CD14-positive monocyte (primary cell): ENCODE measurements at regions not wholly inside any gene's neighbourhood (a gene's known extent, or its start where the extent isn't known, plus 50 kb on each side); places are given as distances from the start of the nearest gene placed in this dataset.

Source experiments
- DNase-seq, 3 donors: peaks; one replicate each; pipeline ENCODE4 v3.0.0-alpha.2; 2011 to 2022
- H2AFZ ChIP-seq: 2 replicates; pipeline ENCODE4 v1.6.0; 2012; ENCODE audit warnings: mild to moderate bottlenecking, low read depth, low read length, inconsistent platforms; ENCODE audit not compliant: insufficient read depth, poor library complexity, severe bottlenecking
- H3K27ac ChIP-seq, 2 donors: 1 replicate in 1 of 2; 2 replicates in 1 of 2; pipeline ENCODE4 v1.5.1; 2012 to 2013; ENCODE audit warnings: low read length in 2 of 2, control low read depth in 1 of 2, inconsistent platforms in 1 of 2, low read depth in 1 of 2, mild to moderate bottlenecking in 1 of 2
- H3K27me3 ChIP-seq, 2 donors: one replicate each; pipeline versions ENCODE4 v1.6.0 to v1.6.1; 2011 to 2013; ENCODE audit warnings: low read length in 2 of 2; ENCODE audit not compliant: control insufficient read depth in 2 of 2, insufficient read depth in 2 of 2
- H3K36me3 ChIP-seq, 2 donors: replicated peaks in 1 of 2; 1 replicate in 1 of 2; 2 replicates in 1 of 2; pipeline versions ENCODE4 v1.5.1 to v1.6.1; 2012 to 2013; ENCODE audit warnings: low read length in 2 of 2, control low read depth in 1 of 2, inconsistent platforms in 1 of 2, mild to moderate bottlenecking in 1 of 2; ENCODE audit not compliant: insufficient read depth in 2 of 2, control insufficient read depth in 1 of 2
- H3K4me1 ChIP-seq, 2 donors: 1 replicate in 1 of 2; 2 replicates in 1 of 2; pipeline versions ENCODE4 v1.5.1 to v1.6.1; 2012 to 2013; ENCODE audit warnings: low read length in 2 of 2, control low read depth in 1 of 2, inconsistent platforms in 1 of 2, mild to moderate bottlenecking in 1 of 2, moderate library complexity in 1 of 2; ENCODE audit not compliant: insufficient read depth in 2 of 2, control insufficient read depth in 1 of 2
- H3K4me2 ChIP-seq: replicated peaks from 2 replicates; pipeline ENCODE3; 2012; ENCODE audit warnings: low read length, moderate library complexity, mild to moderate bottlenecking; ENCODE audit not compliant: poor library complexity, severe bottlenecking; ENCODE audit errors: extremely low read depth
- H3K4me3 ChIP-seq, 3 experiments: fragments of 200-600 bp in 1 of 3; sonication (generic) in 1 of 3; replicated peaks in 1 of 3; 1 replicate in 2 of 3; 2 replicates in 1 of 3; pipeline ENCODE4 v1.5.1; 2011 to 2013; ENCODE audit warnings: low read length in 3 of 3, mild to moderate bottlenecking in 3 of 3, control low read depth in 2 of 3, low read depth in 2 of 3, inconsistent platforms in 1 of 3, moderate library complexity in 1 of 3
- H3K79me2 ChIP-seq: 2 replicates; pipeline ENCODE4 v1.6.0; 2012; ENCODE audit warnings: mild to moderate bottlenecking, control low read depth, inconsistent platforms, low read length, moderate library complexity; ENCODE audit not compliant: insufficient read depth
- H3K9ac ChIP-seq: 2 replicates; pipeline ENCODE4 v1.6.0; 2017; ENCODE audit warnings: low read length, mild to moderate bottlenecking; ENCODE audit not compliant: insufficient read depth, poor library complexity, severe bottlenecking
- H3K9me3 ChIP-seq, 2 donors: replicated peaks in 1 of 2; 1 replicate in 1 of 2; 2 replicates in 1 of 2; pipeline versions ENCODE4 v1.5.1 to v1.6.1; 2012 to 2013; ENCODE audit warnings: low read length in 2 of 2, control low read depth in 1 of 2; ENCODE audit not compliant: control insufficient read depth in 1 of 2, insufficient read depth in 1 of 2
- H4K20me1 ChIP-seq: 2 replicates; pipeline ENCODE4 v1.6.0; 2012; ENCODE audit warnings: mild to moderate bottlenecking, low read length, control low read depth, moderate library complexity; ENCODE audit not compliant: insufficient read depth
- H3K27ac Mint-ChIP-seq, 7 donors: one replicate each; pipeline ENCODE4 v1.8.0; 2020; ENCODE audit warnings: mild to moderate bottlenecking in 7 of 7, mixed read lengths in 7 of 7, moderate library complexity in 6 of 7, inconsistent platforms in 2 of 7
- H3K27me3 Mint-ChIP-seq, 3 donors: one replicate each; pipeline ENCODE4 v1.8.0; 2021 to 2022; ENCODE audit warnings: low read depth in 3 of 3, mild to moderate bottlenecking in 3 of 3, mixed read lengths in 3 of 3, moderate library complexity in 3 of 3, inconsistent platforms in 1 of 3
- H3K36me3 Mint-ChIP-seq, 2 donors: one replicate each; pipeline ENCODE4 v1.8.0; 2020; ENCODE audit warnings: mixed read lengths in 2 of 2, inconsistent platforms in 1 of 2, mild to moderate bottlenecking in 1 of 2
- H3K4me1 Mint-ChIP-seq: one replicate; pipeline ENCODE4 v1.8.0; 2020; ENCODE audit warnings: mild to moderate bottlenecking, mixed read lengths
- H3K4me3 Mint-ChIP-seq, 2 donors: one replicate each; pipeline ENCODE4 v1.8.0; 2020; ENCODE audit warnings: mild to moderate bottlenecking in 2 of 2, mixed read lengths in 2 of 2, moderate library complexity in 1 of 2
- H3K9me3 Mint-ChIP-seq, 7 donors: one replicate each; pipeline ENCODE4 v1.8.0; 2020 to 2022; ENCODE audit warnings: mixed read lengths in 7 of 7, mild to moderate bottlenecking in 6 of 7, moderate library complexity in 6 of 7, inconsistent platforms in 2 of 7
- WGBS: methylation state at CpG from one replicate; pipeline ENCODE4 v1.1.5; 2013; ENCODE audit warnings: missing lambda C conversion rate; ENCODE audit not compliant: insufficient coverage; 5-methylcytosine and 5-hydroxymethylcytosine counted together
- intact Hi-C, 2 donors: fragments of 100-400 bp; cut with micrococcal nuclease; formaldehyde crosslinking; loops; one replicate each; pipeline versions ENCODE4 v1.15.0 to v1.15.1; 2023
- TF ChIP-seq, protein P1 (sequence below): fragments of 200-600 bp; IDR thresholded peaks from one replicate; pipeline ENCODE4 v1.8.0; 2022; ENCODE audit warnings: antibody characterized with exemption, mild to moderate bottlenecking

DNA sequence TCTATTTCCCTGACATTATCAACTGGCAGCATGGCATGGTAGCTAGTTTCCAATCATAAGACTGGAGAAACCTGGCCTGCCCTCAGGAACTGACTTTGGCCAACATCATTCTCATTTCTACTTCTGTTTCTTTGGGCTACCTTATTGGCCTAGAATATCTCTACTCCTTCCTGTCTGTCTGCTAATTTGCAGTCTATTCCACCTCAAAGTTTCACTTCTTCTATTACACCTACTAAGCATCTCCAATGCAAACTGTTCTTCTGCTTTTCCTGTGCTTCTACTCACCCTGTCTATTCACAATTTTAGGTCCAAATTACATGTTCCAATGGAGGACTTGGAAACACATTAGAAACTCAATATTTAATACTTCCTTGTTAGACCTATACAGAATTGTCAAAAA lies 65.6 kb downstream of the ZNF503 start:
- no peaks in the 10 kb centered on the region for H3K79me2 ChIP-seq
- peak; percentile 25 to 60 (median 28) for DNase-seq
- no peaks in the 10 kb centered on the region for H3K36me3 Mint-ChIP-seq
- H3K27me3 ChIP-seq: no peaks in the 10 kb centered on the region
- H3K4me2 ChIP-seq: no peak overlapping the region
- no peak overlapping the region for H3K27ac ChIP-seq
- H3K9ac ChIP-seq: no peak overlapping the region
- H3K36me3 ChIP-seq: no peaks in the 10 kb centered on the region
- H3K27ac Mint-ChIP-seq: peak overlapping the region in 1 of 7 donors; percentile 66
- H4K20me1 ChIP-seq: no peaks in the 10 kb centered on the region
- no peak overlapping the region for H3K4me3 ChIP-seq
- peaks cover 2 to 4% (median 3%) of the 10 kb centered on the region in 3 donors for H3K27me3 Mint-ChIP-seq
- TF ChIP-seq, protein P1, sequence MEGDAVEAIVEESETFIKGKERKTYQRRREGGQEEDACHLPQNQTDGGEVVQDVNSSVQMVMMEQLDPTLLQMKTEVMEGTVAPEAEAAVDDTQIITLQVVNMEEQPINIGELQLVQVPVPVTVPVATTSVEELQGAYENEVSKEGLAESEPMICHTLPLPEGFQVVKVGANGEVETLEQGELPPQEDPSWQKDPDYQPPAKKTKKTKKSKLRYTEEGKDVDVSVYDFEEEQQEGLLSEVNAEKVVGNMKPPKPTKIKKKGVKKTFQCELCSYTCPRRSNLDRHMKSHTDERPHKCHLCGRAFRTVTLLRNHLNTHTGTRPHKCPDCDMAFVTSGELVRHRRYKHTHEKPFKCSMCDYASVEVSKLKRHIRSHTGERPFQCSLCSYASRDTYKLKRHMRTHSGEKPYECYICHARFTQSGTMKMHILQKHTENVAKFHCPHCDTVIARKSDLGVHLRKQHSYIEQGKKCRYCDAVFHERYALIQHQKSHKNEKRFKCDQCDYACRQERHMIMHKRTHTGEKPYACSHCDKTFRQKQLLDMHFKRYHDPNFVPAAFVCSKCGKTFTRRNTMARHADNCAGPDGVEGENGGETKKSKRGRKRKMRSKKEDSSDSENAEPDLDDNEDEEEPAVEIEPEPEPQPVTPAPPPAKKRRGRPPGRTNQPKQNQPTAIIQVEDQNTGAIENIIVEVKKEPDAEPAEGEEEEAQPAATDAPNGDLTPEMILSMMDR: no peak
- H3K9me3 Mint-ChIP-seq: peaks cover 0 to 10% (median 7%) of the 10 kb centered on the region in 7 donors
- intact Hi-C loops: no loop called here
- no peak overlapping the region for H3K4me3 Mint-ChIP-seq
- H3K4me1 Mint-ChIP-seq: peaks cover 10% of the 10 kb centered on the region
- H3K4me1 ChIP-seq: peaks cover 0 to 5% of the 10 kb centered on the region in 2 donors
- peaks cover 0 to 2% of the 10 kb centered on the region in 2 donors for H3K9me3 ChIP-seq
- H2AFZ ChIP-seq: no peak overlapping the region

DNA sequence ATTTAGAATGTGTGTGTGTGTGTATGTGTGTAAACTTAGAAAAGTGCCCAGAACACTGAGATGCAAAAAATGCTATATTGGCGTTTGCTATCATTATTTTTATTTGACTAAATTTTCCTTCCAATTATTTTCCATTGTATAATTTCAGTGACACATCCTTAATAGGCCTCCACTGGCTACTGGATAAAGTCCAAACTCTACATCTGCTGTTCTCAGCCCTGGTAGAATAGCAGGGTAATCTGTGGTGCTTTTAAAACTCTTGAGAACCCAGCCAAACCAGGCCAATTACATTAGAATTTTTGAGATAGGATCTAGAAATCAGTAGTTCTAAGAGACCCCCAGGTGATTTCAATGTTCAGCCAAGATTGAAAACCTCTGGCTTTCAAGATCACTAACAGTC lies 66.4 kb downstream of the ZNF503 start:
- H3K27ac Mint-ChIP-seq: no peak overlapping the region
- intact Hi-C loops: no loop called here
- Histone ChIP-seq H3K79me2 (no peaks in the 10 kb centered on the region), H3K9ac (no peak overlapping the region), H3K27me3 (no peaks in the 10 kb centered on the region), H3K4me3 (no peak overlapping the region), H2AFZ (no peak overlapping the region), H4K20me1 (no peaks in the 10 kb centered on the region), H3K9me3 (peaks cover 0 to 2% of the 10 kb centered on the region in 2 donors), H3K4me2 (no peak overlapping the region), H3K4me1 (peaks cover 0 to 5% of the 10 kb centered on the region in 2 donors), H3K36me3 (no peaks in the 10 kb centered on the region), H3K27ac (no peak overlapping the region)
- peaks cover 0 to 10% (median 7%) of the 10 kb centered on the region in 7 donors for H3K9me3 Mint-ChIP-seq
- H3K36me3 Mint-ChIP-seq: no peaks in the 10 kb centered on the region
- H3K4me1 Mint-ChIP-seq: peaks cover 10% of the 10 kb centered on the region
- TF ChIP-seq, protein P1: no peak
- DNase-seq: no peak
- H3K27me3 Mint-ChIP-seq: peaks cover 3 to 5% (median 5%) of the 10 kb centered on the region in 3 donors
- H3K4me3 Mint-ChIP-seq: no peak overlapping the region
- no CpG with 5 or more reads among the region's 1 CpG for WGBS
